Left lung (tissue), 4 donors: ENCODE measurements at regions not wholly inside any gene's neighbourhood (a gene's known extent, or its start where the extent isn't known, plus 50 kb on each side); places are given as distances from the start of the nearest gene placed in this dataset.

ENCODE experiments used
- ATAC-seq: fragments of 200-7000 bp; cut with Tn5 transposase; one replicate; pipeline ENCODE4 v1.9.1; 2020; ENCODE audit warnings: moderate library complexity
- DNase-seq, 4 donors: peaks; one replicate each; pipeline ENCODE4 v3.0.0-alpha.2; 2013 to 2020
- H3K27ac ChIP-seq, 2 donors: fragments of 200-600 bp; sonication (generic) in 1 of 2; one replicate each; pipeline versions ENCODE4 v1.5.0 to v1.8.0; 2020 to 2021
- H3K27me3 ChIP-seq, 2 donors: fragments of 200-600 bp; sonication (generic) in 1 of 2; one replicate each; pipeline versions ENCODE4 v1.5.0 to v1.8.0; 2020 to 2021
- H3K36me3 ChIP-seq, 2 donors: fragments of 200-600 bp; sonication (generic) in 1 of 2; one replicate each; pipeline versions ENCODE4 v1.5.0 to v1.8.0; 2020 to 2021
- H3K4me1 ChIP-seq, 2 donors: fragments of 200-600 bp; one replicate each; pipeline ENCODE4 v1.8.0; 2021
- H3K4me3 ChIP-seq, 2 donors: fragments of 200-600 bp; sonication (generic) in 1 of 2; one replicate each; pipeline versions ENCODE4 v1.5.0 to v1.8.0; 2020 to 2021; ENCODE audit warnings: mild to moderate bottlenecking in 1 of 2
- H3K9me3 ChIP-seq, 2 donors: fragments of 200-600 bp; sonication (generic) in 1 of 2; one replicate each; pipeline versions ENCODE4 v1.5.0 to v1.8.0; 2020 to 2021
- intact Hi-C, 2 donors: fragments of 100-400 bp; cut with DNase I; formaldehyde crosslinking; loops; one replicate each; pipeline versions ENCODE4 v1.11.2 to v1.14.2; 2022
- TF ChIP-seq, protein P1 (sequence below), 2 donors: fragments of 200-600 bp; sonication (generic) in 1 of 2; IDR thresholded peaks; one replicate each; pipeline versions ENCODE4 v1.5.0 to v1.8.0; 2021; ENCODE audit warnings: antibody characterized with exemption in 2 of 2
- donor health status: DM: no; HTN: yes; CAD: no.
- donor health status: DM: no; HTN: no; CAD: no.

DNA sequence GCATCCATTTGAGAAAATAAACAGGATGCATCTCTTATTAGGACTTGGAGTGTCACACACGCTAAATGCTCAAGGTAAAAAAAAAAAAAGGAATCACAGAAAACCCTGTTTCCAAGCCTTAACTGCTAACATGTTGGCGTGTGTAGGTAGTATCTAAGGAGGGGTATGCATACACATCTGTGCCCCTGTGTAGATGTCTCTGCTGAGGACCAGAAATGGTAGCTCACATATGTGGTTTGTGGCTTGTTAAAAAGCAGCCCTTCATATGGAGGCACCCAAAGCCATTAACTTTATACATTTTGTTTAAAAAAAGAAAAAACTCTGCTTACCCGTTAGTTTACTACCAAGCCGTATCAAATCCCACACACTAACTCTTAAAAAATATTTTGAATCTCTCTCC is 314.1 kb downstream of the SNAPC1 start:
- no peaks in the 10 kb centered on the region for H3K27me3 ChIP-seq

DNA sequence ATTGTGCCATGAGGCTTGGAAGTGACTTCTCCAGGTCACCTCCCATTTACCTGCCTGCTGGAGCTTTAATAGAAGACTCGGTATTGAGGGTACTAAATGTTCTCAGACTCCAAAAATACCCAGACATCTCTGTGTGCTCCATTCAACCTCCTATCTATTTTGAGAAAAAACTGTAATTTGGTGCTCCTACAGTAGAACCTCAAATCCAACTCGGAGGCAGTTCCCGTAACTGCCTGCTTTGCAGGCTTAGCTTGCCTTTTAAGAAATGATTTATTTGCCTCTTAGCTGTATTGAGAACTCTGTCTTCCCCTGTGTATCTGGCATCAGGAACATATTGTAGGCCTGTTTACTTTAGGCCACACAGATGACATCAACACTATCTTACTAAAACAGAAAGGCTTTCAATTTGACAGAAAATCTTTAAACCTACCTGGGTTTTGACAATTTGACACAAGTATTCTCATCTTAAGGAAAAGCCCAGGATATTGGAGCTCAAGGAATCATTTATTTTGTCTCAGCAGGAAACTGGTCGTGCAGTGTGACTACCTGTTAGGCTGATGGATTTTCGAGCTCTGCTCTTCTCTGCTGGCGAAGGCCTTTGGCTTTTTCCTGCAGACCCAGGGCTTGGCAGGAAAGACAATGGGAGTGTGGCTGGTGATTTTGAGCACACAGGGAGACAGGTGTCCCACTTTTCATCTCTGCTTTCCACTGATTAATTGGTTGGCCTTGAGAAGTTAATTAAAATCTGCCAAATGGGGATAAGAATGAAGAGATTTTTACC is 314.8 kb downstream of the SNAPC1 start:
- H3K4me3 ChIP-seq, result no peak overlapping the region
- no peaks in the 10 kb centered on the region for H3K27me3 ChIP-seq
- H3K36me3 ChIP-seq, result no peaks in the 10 kb centered on the region
- no peaks in the 10 kb centered on the region for H3K9me3 ChIP-seq
- no peak overlapping the region for H3K27ac ChIP-seq
- no peak for ATAC-seq
- no peak for DNase-seq
- intact Hi-C loops, result no loop called here
- TF ChIP-seq, protein P1, sequence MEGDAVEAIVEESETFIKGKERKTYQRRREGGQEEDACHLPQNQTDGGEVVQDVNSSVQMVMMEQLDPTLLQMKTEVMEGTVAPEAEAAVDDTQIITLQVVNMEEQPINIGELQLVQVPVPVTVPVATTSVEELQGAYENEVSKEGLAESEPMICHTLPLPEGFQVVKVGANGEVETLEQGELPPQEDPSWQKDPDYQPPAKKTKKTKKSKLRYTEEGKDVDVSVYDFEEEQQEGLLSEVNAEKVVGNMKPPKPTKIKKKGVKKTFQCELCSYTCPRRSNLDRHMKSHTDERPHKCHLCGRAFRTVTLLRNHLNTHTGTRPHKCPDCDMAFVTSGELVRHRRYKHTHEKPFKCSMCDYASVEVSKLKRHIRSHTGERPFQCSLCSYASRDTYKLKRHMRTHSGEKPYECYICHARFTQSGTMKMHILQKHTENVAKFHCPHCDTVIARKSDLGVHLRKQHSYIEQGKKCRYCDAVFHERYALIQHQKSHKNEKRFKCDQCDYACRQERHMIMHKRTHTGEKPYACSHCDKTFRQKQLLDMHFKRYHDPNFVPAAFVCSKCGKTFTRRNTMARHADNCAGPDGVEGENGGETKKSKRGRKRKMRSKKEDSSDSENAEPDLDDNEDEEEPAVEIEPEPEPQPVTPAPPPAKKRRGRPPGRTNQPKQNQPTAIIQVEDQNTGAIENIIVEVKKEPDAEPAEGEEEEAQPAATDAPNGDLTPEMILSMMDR (IDR thresholded peaks at IDR 0.05), result no peak
- H3K4me1 ChIP-seq, result no peaks in the 10 kb centered on the region

More for the DNA sequence above, 314.1 kb downstream of the SNAPC1 start:
- no peaks in the 10 kb centered on the region for H3K4me1 ChIP-seq
- DNase-seq (no peak), ATAC-seq (no peak)
- no peak overlapping the region for H3K27ac ChIP-seq
- intact Hi-C loops, result no loop called here
- no peaks in the 10 kb centered on the region for H3K36me3 ChIP-seq
- H3K9me3 ChIP-seq, result no peaks in the 10 kb centered on the region
- H3K4me3 ChIP-seq, result no peak overlapping the region
- TF ChIP-seq, protein P1 (IDR thresholded peaks at IDR 0.05), result no peak

DNA sequence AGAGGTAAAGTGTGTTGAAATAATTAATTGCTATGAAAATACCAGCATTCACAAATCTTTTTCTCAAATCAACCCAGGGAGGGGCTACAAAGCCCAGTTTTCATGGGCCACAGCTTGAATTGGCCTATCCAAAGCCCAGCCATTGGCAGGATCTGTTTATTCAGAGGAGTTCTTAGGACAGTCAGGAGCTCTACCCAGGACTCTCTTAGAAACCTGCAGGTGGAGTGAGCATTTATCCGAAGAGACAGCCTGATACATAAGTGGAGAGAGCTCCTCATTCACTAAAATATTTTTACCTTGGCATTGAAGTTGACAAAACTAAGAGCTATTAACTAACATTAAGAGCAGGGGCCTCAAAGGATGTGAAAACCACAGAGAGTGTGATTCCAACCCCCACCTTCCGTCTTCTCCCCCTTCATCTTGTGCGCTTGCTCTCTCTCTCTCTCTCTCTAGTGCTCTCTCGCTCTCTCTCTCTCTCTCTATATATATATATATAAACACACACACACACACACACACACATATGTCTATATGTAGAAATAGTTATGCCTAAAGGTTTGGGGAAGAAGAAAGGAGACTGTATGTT is 315.5 kb downstream of the SNAPC1 start:
- Histone ChIP-seq H3K27ac (no peak overlapping the region), H3K9me3 (no peaks in the 10 kb centered on the region), H3K27me3 (no peaks in the 10 kb centered on the region), H3K4me1 (no peaks in the 10 kb centered on the region), H3K4me3 (no peak overlapping the region), H3K36me3 (no peaks in the 10 kb centered on the region)
- intact Hi-C loops, result no loop called here
- ATAC-seq, result no peak
- no peak for DNase-seq
- TF ChIP-seq, protein P1 (IDR thresholded peaks at IDR 0.05), result no peak

DNA sequence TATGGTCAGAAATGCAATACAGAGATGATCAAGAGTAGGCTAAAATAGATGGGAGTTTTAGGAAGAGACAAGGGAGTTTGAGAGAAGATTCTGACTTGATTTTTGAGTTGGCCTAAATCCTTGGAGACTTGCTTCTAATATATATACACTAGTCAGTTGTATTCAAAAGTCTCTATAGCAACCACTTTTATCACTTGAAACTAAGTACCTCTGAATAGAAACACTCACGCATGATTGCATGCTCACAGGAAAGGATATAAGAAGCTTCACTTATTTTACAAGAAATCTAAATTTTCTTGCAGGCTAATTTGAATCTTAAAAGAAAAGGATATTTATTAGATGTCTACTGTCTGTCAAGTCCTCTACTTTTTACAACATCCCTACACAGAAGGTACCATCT is 316.8 kb downstream of the SNAPC1 start:
- Histone ChIP-seq H3K4me3 (no peak overlapping the region), H3K27ac (no peak overlapping the region), H3K36me3 (no peaks in the 10 kb centered on the region), H3K9me3 (no peaks in the 10 kb centered on the region), H3K27me3 (no peaks in the 10 kb centered on the region), H3K4me1 (no peaks in the 10 kb centered on the region)
- intact Hi-C loops, result no loop called here
- DNase-seq, result no peak
- TF ChIP-seq, protein P1 (IDR thresholded peaks at IDR 0.05), result no peak
- no peak for ATAC-seq

DNA sequence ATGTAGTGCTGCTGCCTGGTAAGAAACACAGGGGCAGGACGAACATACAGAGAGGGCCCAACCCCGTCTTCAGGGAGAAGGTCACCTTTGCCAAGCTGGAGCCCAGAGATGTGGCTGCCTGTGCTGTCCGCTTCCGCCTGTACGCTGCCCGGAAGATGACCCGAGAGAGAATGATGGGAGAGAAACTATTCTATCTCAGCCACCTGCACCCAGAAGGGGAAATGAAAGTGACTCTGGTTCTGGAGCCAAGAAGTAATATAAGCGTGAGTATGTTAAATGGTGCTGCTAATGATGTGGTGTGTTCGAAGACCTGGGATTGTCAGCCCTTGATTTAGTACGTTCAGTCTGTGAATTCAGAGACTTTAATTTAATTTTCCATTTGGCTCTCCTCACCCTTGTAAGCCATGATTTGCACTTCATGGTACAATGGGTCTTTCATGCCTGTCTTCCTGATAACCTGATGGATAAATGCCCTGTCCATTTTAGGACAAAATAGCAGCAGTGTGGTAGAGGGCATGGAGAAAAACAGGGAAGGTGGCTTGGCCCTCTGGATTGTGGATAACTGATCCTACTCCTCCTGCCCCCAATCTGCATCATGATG is 318.9 kb downstream of the SNAPC1 start:
- intact Hi-C loops, result no loop called here
- Histone ChIP-seq H3K36me3 (no peaks in the 10 kb centered on the region), H3K9me3 (peaks cover 0 to 8% of the 10 kb centered on the region in 2 donors), H3K4me1 (no peaks in the 10 kb centered on the region), H3K4me3 (no peak overlapping the region), H3K27ac (no peak overlapping the region), H3K27me3 (no peaks in the 10 kb centered on the region)
- TF ChIP-seq, protein P1 (IDR thresholded peaks at IDR 0.05), result no peak
- ATAC-seq (no peak), DNase-seq (no peak)
